AG08395 (cell line): ENCODE measurements at regions not wholly inside any gene's neighbourhood (a gene's known extent, or its start where the extent isn't known, plus 50 kb on each side); places are given as distances from the start of the nearest gene placed in this dataset.
A peak's percentile ranks its signal among the peaks of the same experiment; 100 is the strongest.
"Not testable (repeated sequence)": the region's sequence is repeated elsewhere in the genome, so short reads cannot be mapped to it uniquely, and the experiment has no call there.

Source experiments
- DNase-seq: peaks from one replicate; pipeline ENCODE4 v3.0.0; 2012; ENCODE audit warnings: mixed read lengths, low spot score

DNA sequence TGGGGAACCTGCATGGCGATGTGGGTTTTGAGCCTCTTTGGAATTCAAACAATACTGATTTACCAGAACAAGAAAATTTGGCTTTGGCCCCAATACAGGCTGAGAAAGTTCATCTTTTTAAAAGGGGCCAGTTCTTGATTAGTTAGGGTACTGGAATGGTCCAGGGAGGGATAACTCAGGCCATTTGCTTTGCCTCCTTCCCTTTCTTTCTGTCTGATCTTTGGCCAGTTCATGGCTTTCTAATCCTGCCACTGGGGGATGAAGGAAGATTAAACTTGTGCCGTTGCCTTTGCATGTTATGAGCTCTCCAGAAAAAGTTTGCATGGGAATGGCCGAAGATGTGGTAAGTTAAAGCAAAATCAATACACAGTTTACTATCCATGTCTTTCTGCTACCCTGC is 78.4 kb downstream of the ADAMTS15 start:
- DNase-seq, result no peak

DNA sequence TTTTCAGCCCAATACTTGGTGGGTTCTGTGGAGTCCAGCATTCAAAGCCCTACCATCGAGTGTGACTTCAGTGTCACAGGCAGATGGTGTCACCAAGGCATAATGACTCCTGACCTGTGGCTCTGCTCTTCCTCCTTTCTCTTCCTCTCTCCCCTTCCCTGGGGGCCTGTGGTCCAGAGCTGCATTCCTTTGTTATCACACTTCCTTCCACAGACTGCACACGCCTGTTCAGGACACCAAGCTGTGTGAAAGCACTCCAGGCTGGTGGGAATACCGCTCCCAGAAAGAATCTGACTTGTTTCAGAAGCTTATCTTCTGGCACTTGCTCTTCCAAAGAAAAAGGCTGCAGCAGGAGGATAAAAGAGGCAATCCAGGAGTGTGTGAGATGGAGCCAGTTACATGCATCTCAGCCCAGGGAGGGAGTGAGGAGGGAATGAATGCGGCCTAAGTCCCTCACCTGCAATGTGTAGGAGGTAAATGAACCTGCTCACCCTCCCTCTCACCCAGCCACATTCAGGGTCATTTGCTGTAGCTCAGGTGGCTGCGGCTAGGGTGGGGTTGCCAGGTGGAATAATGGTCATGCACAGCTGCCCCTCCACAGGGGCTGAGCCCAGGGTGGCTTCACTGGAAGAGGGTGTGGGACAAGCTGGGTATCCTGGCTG is 79.3 kb downstream of the ADAMTS15 start:
- DNase-seq, result no peak

DNA sequence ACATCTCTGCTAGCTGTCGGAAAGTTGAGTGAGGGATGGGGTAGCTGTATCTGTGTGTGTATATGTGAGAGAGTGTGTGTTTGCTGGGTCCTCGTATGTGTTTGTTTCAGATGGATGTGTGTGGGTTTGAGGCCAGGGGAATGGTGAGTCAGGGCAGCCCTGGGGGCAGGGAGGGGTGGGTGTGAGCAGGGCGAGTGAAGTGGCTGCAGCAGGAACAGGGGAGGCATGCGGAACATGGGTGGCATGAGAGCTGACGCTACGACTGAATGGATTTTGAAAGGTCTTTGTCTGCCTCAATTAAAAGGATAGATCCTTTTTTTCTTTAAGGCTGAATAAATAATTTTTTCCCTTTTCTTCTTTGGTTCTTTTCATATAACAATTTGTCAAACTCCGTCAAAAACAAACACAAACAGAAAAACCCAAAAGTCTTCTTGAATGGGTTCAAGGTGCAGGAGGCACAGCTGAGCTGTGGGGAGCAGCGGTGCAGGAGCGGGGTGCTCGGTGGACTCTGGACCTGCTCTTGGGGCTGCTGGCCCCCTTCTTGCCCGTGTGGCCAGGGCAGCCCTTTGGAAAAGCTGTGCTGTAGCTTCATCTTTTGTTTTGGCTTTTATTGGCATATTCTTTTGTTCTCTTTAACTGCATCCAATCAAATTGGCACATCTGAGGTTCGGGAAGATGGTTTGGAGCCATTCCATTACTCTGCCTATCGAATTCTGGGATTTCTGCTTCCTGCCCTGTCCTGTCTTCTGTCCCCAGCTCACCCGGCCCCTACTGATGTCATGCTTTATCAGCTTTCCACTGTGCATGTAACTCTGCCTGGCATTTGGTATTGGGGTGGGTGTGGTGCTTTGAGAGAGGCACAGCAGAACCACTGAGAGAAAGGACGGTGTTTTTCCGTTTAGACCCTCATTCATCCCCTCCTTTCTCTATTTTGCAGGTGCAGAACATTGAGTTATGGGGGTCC is 80.1 kb downstream of the ADAMTS15 start:
- no peak for DNase-seq

DNA sequence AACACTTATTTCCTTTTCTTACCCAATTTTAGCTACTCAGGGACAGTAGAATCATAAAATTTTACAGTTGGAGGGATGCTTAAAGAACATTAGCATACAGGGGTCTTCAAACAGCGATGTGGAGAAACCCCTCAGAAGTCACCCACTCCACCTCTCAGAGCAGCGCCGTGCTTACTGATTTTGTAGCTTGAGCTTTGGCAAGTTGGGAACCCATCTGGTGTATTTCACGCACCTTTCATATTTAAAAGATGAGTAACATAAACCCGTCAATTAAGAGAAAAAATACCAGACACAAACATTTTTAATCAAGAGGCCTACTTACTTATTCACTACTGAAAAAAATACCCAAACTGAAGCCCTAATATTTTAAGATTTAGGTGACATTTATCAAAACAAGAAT is 80.9 kb downstream of the ADAMTS15 start:
- no peak for DNase-seq

- DNase-seq, result peak; percentile 31
Measured at GRCh38 chr11:130531061-130531460, 82.6 kb downstream of the ADAMTS15 start.

- no peak for DNase-seq
Measured at GRCh38 chr11:130533113-130533798, 84.8 kb downstream of the ADAMTS15 start.

DNA sequence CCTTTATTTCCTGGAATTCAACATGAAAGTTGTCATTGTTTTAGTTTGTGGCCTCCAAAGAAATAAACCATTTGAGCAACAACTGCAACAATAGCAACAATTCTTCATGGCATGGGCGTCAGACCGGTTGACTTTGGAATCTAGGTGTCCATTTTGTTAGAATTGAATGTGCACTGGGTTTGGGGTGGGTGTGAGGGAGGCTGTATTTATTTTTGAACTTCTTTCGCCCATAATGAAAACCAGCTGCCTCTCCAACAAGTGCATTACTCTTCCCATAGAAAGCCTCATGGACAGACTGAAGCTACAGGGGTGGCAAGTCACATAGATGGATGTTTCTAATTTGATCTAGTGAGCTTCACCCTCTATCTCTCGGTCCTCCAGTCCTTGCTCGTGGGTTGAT is 85.4 kb downstream of the ADAMTS15 start:
- no peak for DNase-seq

DNA sequence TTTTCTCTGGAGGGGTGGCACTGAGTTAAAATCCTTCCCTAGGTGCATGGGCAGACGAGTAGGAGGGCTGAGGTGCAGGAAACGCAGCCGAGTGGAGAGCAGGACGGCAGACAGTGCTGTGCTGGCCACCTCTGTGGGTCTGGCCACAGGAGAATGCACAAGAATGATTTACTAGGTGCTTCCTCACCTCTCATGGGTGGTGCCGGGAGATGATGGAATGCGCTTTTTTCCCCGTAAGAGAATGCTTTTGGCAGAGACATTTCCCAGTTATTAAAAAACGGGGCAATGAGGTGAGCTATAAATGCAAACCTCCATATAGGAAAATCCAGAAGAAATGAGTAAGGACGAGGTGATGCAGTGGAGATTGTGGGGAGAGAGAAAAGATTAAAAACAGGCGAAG is 86.1 kb downstream of the ADAMTS15 start:
- no peak for DNase-seq

- DNase-seq, result no peak
Measured at GRCh38 chr11:130535520-130535919, 87.1 kb downstream of the ADAMTS15 start.

GRCh38 chr11:130536106-130537040 is 87.9 kb downstream of the ADAMTS15 start:
- DNase-seq, result no peak

GRCh38 chr11:130539680-130540079 is 91.2 kb downstream of the ADAMTS15 start:
- DNase-seq, result not testable (repeated sequence)

- no peak for DNase-seq
Measured at GRCh38 chr11:130544266-130544665, 95.8 kb downstream of the ADAMTS15 start.

GRCh38 chr11:130545449-130546072 is 97.1 kb downstream of the ADAMTS15 start:
- no peak for DNase-seq

GRCh38 chr11:130546438-130546837 is 98.0 kb downstream of the ADAMTS15 start:
- DNase-seq, result no peak

DNA sequence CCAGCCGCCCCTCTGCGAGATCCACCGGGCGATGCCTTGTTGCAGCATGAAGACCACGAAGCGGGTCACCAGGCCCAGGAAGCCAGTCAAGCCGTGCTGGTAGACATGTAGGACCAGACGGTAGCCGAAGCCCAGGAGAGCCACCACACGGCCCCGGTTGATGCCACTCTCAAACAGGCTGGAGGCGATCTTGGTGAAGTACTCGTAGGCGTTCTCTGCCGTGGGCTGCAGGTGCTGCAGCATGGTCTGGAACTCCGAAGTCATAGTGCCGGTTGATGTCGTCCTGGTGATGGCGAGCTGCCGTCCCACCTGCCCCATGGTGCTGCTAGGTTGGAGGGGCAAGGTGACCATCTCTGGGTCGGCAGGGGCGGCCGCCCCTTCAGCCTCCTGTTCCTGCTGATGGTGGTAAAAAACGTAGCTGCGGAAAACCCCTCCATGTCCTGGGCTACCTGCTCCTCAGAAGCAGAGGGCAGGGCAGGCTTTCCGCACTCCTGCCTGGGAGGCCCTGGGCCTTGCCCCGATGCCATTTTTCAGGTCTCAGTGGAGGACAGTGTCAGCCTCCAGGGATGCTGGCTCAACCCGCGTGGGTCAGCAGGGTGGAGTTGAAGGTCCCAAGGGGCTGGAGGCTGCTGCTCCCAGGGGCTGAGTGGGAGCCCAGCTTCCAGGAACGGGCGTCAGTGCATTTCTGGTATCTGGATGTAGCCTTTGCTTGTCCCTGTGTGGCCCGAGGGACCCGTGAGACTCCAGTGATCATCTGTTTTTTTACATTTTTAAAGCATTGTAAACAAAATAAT is 98.7 kb downstream of the ADAMTS15 start:
- DNase-seq, result no peak

- DNase-seq, result no peak
Measured at GRCh38 chr11:130547761-130548490, 99.5 kb downstream of the ADAMTS15 start.

DNA sequence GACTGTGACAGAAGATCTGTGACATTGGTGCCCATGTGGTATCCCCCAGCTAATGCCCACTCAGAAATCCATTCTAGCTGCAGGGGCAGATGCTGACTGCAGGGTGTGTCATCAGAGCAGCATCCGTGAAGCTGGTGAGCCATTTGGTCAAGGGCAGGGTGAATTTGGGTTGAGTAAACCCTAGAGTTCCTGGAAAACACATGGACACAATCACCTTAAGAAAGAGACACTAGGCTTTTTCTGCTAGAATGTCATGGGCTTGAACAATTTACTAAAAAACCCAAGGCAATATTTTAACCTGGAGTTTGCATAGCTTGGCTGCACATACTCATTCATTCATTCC is 100.0 kb downstream of the ADAMTS15 start:
- no peak for DNase-seq

DNA sequence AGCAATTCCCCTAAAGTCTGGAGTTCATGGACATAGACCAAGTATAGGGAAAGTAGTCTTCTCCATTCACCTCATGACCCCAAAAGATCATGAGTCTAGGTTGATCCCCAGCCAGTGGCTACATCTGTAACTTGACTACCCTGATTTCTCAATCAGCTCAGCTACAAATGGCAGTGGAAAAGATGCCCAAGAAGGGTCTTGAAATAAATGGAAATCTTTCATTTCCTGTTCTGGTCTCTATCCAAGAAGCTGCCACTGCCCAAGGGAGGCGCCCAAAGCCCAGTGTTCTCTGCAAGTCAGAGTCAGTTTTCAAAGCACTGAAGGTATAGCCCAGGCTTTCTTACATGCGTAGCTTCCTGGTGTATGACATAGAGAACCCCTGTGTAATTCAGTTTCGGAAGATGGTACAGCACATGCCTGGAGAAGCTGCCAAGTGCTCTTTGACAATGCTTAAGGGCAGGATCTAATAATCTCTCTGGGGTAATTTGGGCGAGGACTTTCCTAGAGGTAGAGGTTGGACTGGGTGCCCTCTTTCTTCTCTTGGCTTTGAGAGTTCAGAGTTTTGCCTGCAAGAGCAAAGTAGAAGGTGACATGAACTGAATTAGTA is 101.1 kb downstream of the ADAMTS15 start:
- no peak for DNase-seq

GRCh38 chr11:130550150-130550549 is 101.7 kb downstream of the ADAMTS15 start:
- DNase-seq, result no peak
